GM23338 (cell line): ENCODE measurements at regions not wholly inside any gene's neighbourhood (a gene's known extent, or its start where the extent isn't known, plus 50 kb on each side); places are given as distances from the start of the nearest gene placed in this dataset.

Experiments used
- ATAC-seq: fragments of 200-7000 bp; cut with Tn5 transposase; 3 replicates; pipeline ENCODE4 v1.9.1; 2020
- DNase-seq: peaks from one replicate; pipeline ENCODE4 v3.0.0-alpha.2; 2015; ENCODE audit warnings: low spot score
- H2AFZ ChIP-seq: fragments of 200-600 bp; sonication (generic); 2 replicates; pipeline ENCODE4 v1.8.0; 2016; ENCODE audit warnings: antibody characterized with exemption, mild to moderate bottlenecking, moderate library complexity
- H3F3A ChIP-seq: fragments of 200-600 bp; sonication (generic); replicated peaks from 2 replicates; pipeline ENCODE4 v1.8.0; 2017; ENCODE audit warnings: antibody characterized with exemption, mixed run types, low read depth
- H3K27ac ChIP-seq: fragments of 200-600 bp; sonication (generic); 2 replicates; pipeline ENCODE4 v1.6.1; 2016; ENCODE audit warnings: low read depth
- H3K27me3 ChIP-seq: fragments of 200-600 bp; sonication (generic); 2 replicates; pipeline ENCODE4 v1.8.0; 2016; ENCODE audit warnings: mild to moderate bottlenecking, mixed run types, moderate library complexity; ENCODE audit not compliant: insufficient read depth
- H3K36me3 ChIP-seq: fragments of 200-600 bp; sonication (generic); 2 replicates; pipeline ENCODE4 v1.8.0; 2016; ENCODE audit warnings: mild to moderate bottlenecking; ENCODE audit not compliant: insufficient read depth
- H3K4me1 ChIP-seq: fragments of 200-600 bp; sonication (generic); 2 replicates; pipeline ENCODE4 v1.8.0; 2016; ENCODE audit warnings: mild to moderate bottlenecking, moderate library complexity; ENCODE audit not compliant: insufficient read depth
- H3K4me2 ChIP-seq: fragments of 200-600 bp; sonication (generic); 2 replicates; pipeline ENCODE4 v1.7.1; 2017; ENCODE audit warnings: mixed run types
- H3K4me3 ChIP-seq: fragments of 200-600 bp; sonication (generic); 2 replicates; pipeline ENCODE4 v1.6.1; 2016; ENCODE audit warnings: mixed run types
- H3K79me2 ChIP-seq: fragments of 200-600 bp; sonication (generic); replicated peaks from 2 replicates; pipeline ENCODE4 v1.8.0; 2017; ENCODE audit warnings: mild to moderate bottlenecking; ENCODE audit not compliant: insufficient read depth
- H3K9me2 ChIP-seq: fragments of 200-600 bp; sonication (generic); 2 replicates; pipeline ENCODE4 v1.8.0; 2017; ENCODE audit not compliant: insufficient read depth
- H4K20me1 ChIP-seq: fragments of 200-600 bp; sonication (generic); replicated peaks from 2 replicates; pipeline ENCODE4 v1.8.0; 2017; ENCODE audit warnings: mild to moderate bottlenecking; ENCODE audit not compliant: insufficient read depth
- H3K27ac Mint-ChIP-seq: 2 replicates; pipeline ENCODE4 v1.8.0; 2020; ENCODE audit warnings: inconsistent platforms, mild to moderate bottlenecking, moderate library complexity, mixed read lengths
- H3K27me3 Mint-ChIP-seq: 3 replicates; pipeline ENCODE4 v1.8.0; 2022; ENCODE audit warnings: low read depth, mild to moderate bottlenecking, moderate library complexity, mixed read lengths, inconsistent platforms; ENCODE audit not compliant: insufficient read depth, poor library complexity
- H3K36me3 Mint-ChIP-seq: 3 replicates; pipeline ENCODE4 v1.8.0; 2021; ENCODE audit warnings: low read depth, mild to moderate bottlenecking, inconsistent platforms, moderate library complexity, mixed read lengths
- H3K4me1 Mint-ChIP-seq: 3 replicates; pipeline ENCODE4 v1.8.0; 2020; ENCODE audit warnings: mild to moderate bottlenecking, inconsistent platforms, mixed read lengths
- H3K4me3 Mint-ChIP-seq: 3 replicates; pipeline ENCODE4 v1.8.0; 2021; ENCODE audit warnings: moderate library complexity, mild to moderate bottlenecking, inconsistent platforms, mixed read lengths
- H3K9me3 Mint-ChIP-seq: 3 replicates; pipeline ENCODE4 v1.8.0; 2020; ENCODE audit warnings: moderate library complexity, mild to moderate bottlenecking, inconsistent platforms, mixed read lengths
- CREB1 ChIP-seq: fragments of 250-450 bp; sonication (Bioruptor Pico); IDR thresholded peaks from 2 replicates; pipeline ENCODE4 v1.5.0; 2020; ENCODE audit warnings: low read depth, mild to moderate bottlenecking, moderate library complexity
- CTCF ChIP-seq, 2 experiments: fragments of 200-600 bp in 1 of 2; sonication (generic) in 1 of 2; conservative IDR thresholded peaks; 2 replicates each; pipeline versions ENCODE4 v1.5.1 to v1.6.1; 2016 to 2017; ENCODE audit warnings: antibody characterized with exemption in 2 of 2, low read depth in 2 of 2, mild to moderate bottlenecking in 2 of 2, moderate library complexity in 1 of 2
- ETS1 ChIP-seq: IDR thresholded peaks from 2 replicates; pipeline ENCODE4 v1.6.1; 2016; ENCODE audit warnings: antibody characterized with exemption
- EZH2 ChIP-seq: fragments of 200-600 bp; sonication (generic); IDR thresholded peaks from one replicate; pipeline ENCODE4 v1.8.0; 2017; ENCODE audit warnings: antibody characterized with exemption, mild to moderate bottlenecking, low read depth; ENCODE audit not compliant: unreplicated experiment
- EZH2phosphoT487 ChIP-seq: fragments of 200-600 bp; sonication (generic); IDR thresholded peaks from one replicate; pipeline ENCODE4 v1.8.1; 2018; ENCODE audit warnings: antibody characterized with exemption; ENCODE audit not compliant: unreplicated experiment
- JUNB ChIP-seq: IDR thresholded peaks from one replicate; pipeline ENCODE4 v1.6.1; 2016; ENCODE audit warnings: antibody characterized with exemption; ENCODE audit not compliant: unreplicated experiment
- NANOG ChIP-seq: IDR thresholded peaks from 2 replicates; pipeline ENCODE4 v1.6.1; 2016; ENCODE audit warnings: antibody characterized with exemption, borderline replicate concordance
- POLR2AphosphoS5 ChIP-seq: IDR thresholded peaks from 2 replicates; pipeline ENCODE4 v1.6.1; 2016; ENCODE audit warnings: antibody characterized with exemption, low read depth
- REST ChIP-seq: IDR thresholded peaks from one replicate; pipeline ENCODE4 v1.6.1; 2018; ENCODE audit warnings: antibody characterized with exemption; ENCODE audit not compliant: unreplicated experiment
- STAT1 ChIP-seq: IDR thresholded peaks from one replicate; pipeline ENCODE4 v1.6.1; 2016; ENCODE audit warnings: antibody characterized with exemption; ENCODE audit not compliant: unreplicated experiment
- ZNF114 ChIP-seq: fragments of 250-450 bp; sonication (Bioruptor Pico); IDR thresholded peaks from 2 replicates; pipeline ENCODE4 v1.5.0; 2020; ENCODE audit warnings: mild to moderate bottlenecking, moderate library complexity
- ZNF331 ChIP-seq: fragments of 250-450 bp; sonication (Bioruptor Pico); IDR thresholded peaks from 2 replicates; pipeline ENCODE4 v1.5.0; 2020; ENCODE audit warnings: low read depth, mild to moderate bottlenecking, moderate library complexity
- ZNF462 ChIP-seq: fragments of 250-450 bp; sonication (Bioruptor Pico); IDR thresholded peaks from 2 replicates; pipeline ENCODE4 v1.5.0; 2020; ENCODE audit warnings: mild to moderate bottlenecking, moderate library complexity

- no peak overlapping the region for H3K4me3 ChIP-seq
- H3K27me3 ChIP-seq, result no peaks in the 10 kb centered on the region
- H3K79me2 ChIP-seq, result no peaks in the 10 kb centered on the region
- no peaks in the 10 kb centered on the region for H4K20me1 ChIP-seq
- no peaks in the 10 kb centered on the region for H3K36me3 ChIP-seq
- H3F3A ChIP-seq, result no peaks in the 10 kb centered on the region
- no peak overlapping the region for H3K4me2 ChIP-seq
- H2AFZ ChIP-seq, result no peak overlapping the region
- H3K9me3 Mint-ChIP-seq, result peaks cover 35% of the 10 kb centered on the region
- peaks cover 17% of the 10 kb centered on the region for H3K9me2 ChIP-seq
- no peaks in the 10 kb centered on the region for H3K4me1 ChIP-seq
- H3K27me3 Mint-ChIP-seq, result no peaks in the 10 kb centered on the region
- peaks cover 17% of the 10 kb centered on the region; the same call in 2 of the 3 replicates for H3K36me3 Mint-ChIP-seq
- ATAC-seq (no peak), DNase-seq (no peak)
- H3K4me1 Mint-ChIP-seq, result no peaks in the 10 kb centered on the region
- H3K27ac ChIP-seq, result no peak overlapping the region
- no peak overlapping the region for H3K4me3 Mint-ChIP-seq
- TF ChIP-seq JUNB (no peak), EZH2phosphoT487 (no peak), STAT1 (no peak), EZH2 (no peak), ZNF114 (CRISPR knock-in tag) (no peak), NANOG (no peak), ZNF331 (CRISPR knock-in tag) (no peak), POLR2AphosphoS5 (no peak), CTCF (conservative IDR thresholded peaks at IDR 0.05; ENCODE audit: low read depth in 2 of 2) (no peak), ETS1 (no peak), REST (no peak), ZNF462 (no peak), CREB1 (no peak)
- H3K27ac Mint-ChIP-seq, result no peak overlapping the region
Observed at GRCh38 chr4:71625005-71625404, 158.9 kb downstream of the GC start.
